IgD-negative memory B cell (primary cell): ENCODE measurements at regions not wholly inside any gene's neighbourhood (a gene's known extent, or its start where the extent isn't known, plus 50 kb on each side); places are given as distances from the start of the nearest gene placed in this dataset.

Experiments used
- H3K27ac Mint-ChIP-seq, 3 donors: one replicate each; pipeline ENCODE4 v1.8.0; 2020 to 2022; ENCODE audit warnings: mild to moderate bottlenecking in 3 of 3, mixed read lengths in 3 of 3, moderate library complexity in 1 of 3
- H3K27me3 Mint-ChIP-seq: one replicate; pipeline ENCODE4 v1.8.0; 2021; ENCODE audit warnings: mixed read lengths
- H3K36me3 Mint-ChIP-seq: one replicate; pipeline ENCODE4 v1.8.0; 2020; ENCODE audit warnings: mild to moderate bottlenecking, mixed read lengths
- H3K4me1 Mint-ChIP-seq, 3 donors: one replicate each; pipeline ENCODE4 v1.8.0; 2020 to 2022; ENCODE audit warnings: mixed read lengths in 3 of 3, mild to moderate bottlenecking in 1 of 3
- H3K4me3 Mint-ChIP-seq, 4 donors: one replicate each; pipeline ENCODE4 v1.8.0; 2020 to 2022; ENCODE audit warnings: mild to moderate bottlenecking in 4 of 4, mixed read lengths in 4 of 4, moderate library complexity in 3 of 4
- H3K9me3 Mint-ChIP-seq, 3 donors: one replicate each; pipeline ENCODE4 v1.8.0; 2020 to 2021; ENCODE audit warnings: mixed read lengths in 3 of 3, mild to moderate bottlenecking in 1 of 3

DNA sequence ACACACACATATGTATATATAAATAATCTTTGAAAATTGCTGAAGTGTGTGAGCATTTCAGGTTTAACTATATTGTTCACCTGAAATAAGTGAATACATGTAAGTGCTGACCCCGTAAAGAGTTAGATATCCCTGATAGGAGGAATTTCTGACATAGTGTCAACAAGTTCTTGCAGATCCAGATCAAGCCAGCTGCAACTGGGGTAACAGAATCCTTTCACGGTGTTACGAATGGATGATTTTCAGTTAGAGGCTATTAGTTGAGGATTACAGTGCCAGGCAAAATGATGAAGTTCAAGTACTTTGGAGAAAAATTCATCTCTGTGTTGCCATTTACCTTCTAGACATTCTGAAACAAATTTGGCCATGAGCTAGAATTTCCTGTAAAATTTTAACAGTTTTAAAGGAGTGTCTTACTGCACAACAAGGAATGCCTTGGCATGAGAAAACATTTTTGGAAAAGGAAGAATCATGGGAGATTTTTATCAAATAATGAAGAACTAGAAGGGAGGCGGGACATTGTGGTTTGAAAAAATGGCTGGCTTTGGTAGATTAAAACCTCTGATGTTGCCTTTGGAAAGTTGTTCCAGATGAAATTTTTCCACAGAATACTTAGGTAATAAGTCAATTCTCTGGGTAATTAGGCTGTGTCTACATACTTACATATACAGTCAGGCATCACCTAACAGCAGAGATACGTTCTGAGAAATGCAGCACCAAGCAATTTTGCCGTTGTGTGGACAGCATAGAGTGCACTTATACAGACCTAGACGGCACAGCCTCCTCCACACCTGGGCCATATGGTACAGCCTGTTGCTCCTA is 84.4 kb upstream of the FAT1 start:
- Mint-ChIP-seq H3K36me3 (no peaks in the 10 kb centered on the region), H3K4me3 (no peak overlapping the region), H3K27me3 (no peaks in the 10 kb centered on the region), H3K27ac (no peak overlapping the region), H3K9me3 (peaks cover 0 to 3% (median 0%) of the 10 kb centered on the region in 3 donors), H3K4me1 (no peaks in the 10 kb centered on the region)

DNA sequence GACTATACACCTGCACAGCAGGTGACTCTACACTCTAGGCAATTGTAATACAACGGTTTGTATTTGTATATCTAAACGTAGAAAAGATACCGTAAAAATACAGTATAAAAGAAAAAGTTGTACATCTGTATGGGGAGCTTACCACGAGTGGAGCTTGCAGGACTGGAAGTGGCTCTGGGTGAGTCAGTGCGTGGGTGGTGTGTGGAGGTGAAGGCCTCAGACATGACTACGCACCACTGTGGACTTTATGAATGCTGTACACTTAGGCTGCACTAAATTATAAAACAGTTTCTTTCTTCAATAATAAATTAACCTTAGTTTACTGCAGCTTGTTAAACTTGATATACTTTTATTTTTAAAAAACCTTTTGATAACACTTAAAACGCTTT is 85.0 kb upstream of the FAT1 start:
- Mint-ChIP-seq H3K27me3 (no peaks in the 10 kb centered on the region), H3K4me3 (no peak overlapping the region), H3K4me1 (no peaks in the 10 kb centered on the region), H3K27ac (no peak overlapping the region), H3K9me3 (peaks cover 0 to 3% (median 0%) of the 10 kb centered on the region in 3 donors), H3K36me3 (no peaks in the 10 kb centered on the region)

DNA sequence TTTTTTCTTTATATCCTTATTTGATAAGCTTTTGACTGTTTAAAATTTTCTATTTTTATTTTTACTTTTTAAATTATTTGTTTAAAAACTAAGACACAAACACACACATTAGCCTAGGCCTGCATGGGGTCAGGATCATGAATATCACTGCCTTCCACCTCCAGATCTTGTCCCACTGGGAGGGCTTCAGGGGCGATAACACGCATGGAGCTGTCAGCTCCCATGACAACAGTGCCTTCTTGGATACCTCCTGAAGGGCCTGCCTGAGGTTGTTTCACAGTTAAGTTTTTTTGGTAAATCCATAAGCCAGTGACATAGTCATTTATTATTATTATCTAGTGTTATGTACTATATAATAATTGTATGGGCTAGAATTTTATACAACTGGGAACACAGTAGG is 85.4 kb upstream of the FAT1 start:
- H3K9me3 Mint-ChIP-seq = peaks cover 0 to 3% (median 0%) of the 10 kb centered on the region in 3 donors
- H3K4me3 Mint-ChIP-seq = no peak overlapping the region
- no peak overlapping the region for H3K27ac Mint-ChIP-seq
- H3K27me3 Mint-ChIP-seq = no peaks in the 10 kb centered on the region
- H3K36me3 Mint-ChIP-seq = no peaks in the 10 kb centered on the region
- no peaks in the 10 kb centered on the region for H3K4me1 Mint-ChIP-seq

DNA sequence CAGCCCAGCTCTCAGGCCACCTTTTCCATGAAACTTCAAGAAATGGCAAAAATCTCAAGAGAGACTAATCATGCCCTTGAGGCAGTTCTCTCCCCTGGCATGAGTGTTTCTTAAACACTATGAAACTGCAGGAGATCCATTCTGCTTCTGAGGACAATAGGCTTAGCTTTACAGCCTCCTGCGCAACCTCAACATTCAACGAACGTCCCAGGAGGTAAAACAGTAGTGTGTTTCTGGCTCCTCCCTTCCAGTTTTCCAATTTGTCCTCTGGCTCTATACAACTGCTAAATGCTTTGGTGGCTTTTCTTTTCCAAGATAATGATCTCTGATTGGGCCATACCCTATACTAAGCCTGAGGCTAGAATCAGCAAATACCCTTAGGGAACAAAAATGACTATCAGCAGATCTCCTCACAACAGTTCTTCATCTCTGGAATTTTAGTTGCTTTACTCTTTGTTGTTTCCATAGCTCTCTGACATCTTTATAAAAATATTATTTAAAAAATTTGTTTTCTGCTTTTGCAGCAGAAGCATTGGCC is 87.0 kb upstream of the FAT1 start:
- Mint-ChIP-seq H3K36me3 (no peaks in the 10 kb centered on the region), H3K4me3 (no peak overlapping the region), H3K27ac (no peak overlapping the region), H3K9me3 (peaks cover 0 to 3% (median 0%) of the 10 kb centered on the region in 3 donors), H3K4me1 (no peaks in the 10 kb centered on the region), H3K27me3 (no peaks in the 10 kb centered on the region)

DNA sequence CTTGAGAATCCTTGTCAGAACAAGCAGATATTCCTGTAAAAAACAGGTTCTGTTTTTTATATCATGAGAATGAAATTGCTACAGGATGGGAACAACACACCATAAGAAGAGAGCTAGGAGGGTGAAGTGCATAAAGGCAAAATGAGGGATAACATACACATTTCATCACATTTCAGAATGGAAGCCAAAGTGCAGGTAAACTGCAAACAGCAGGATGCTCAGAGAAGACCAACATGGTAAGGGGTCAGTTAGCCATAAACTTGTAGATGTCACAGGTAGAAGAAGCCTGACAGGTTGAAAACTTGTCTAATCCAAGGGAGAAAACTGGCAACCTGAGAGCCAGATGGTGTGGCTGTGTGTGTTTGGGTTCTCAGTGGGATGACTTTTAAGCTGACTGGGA is 88.9 kb upstream of the FAT1 start:
- Mint-ChIP-seq H3K4me3 (no peak overlapping the region), H3K4me1 (no peaks in the 10 kb centered on the region), H3K36me3 (no peaks in the 10 kb centered on the region), H3K27ac (no peak overlapping the region), H3K27me3 (no peaks in the 10 kb centered on the region), H3K9me3 (no peaks in the 10 kb centered on the region)

DNA sequence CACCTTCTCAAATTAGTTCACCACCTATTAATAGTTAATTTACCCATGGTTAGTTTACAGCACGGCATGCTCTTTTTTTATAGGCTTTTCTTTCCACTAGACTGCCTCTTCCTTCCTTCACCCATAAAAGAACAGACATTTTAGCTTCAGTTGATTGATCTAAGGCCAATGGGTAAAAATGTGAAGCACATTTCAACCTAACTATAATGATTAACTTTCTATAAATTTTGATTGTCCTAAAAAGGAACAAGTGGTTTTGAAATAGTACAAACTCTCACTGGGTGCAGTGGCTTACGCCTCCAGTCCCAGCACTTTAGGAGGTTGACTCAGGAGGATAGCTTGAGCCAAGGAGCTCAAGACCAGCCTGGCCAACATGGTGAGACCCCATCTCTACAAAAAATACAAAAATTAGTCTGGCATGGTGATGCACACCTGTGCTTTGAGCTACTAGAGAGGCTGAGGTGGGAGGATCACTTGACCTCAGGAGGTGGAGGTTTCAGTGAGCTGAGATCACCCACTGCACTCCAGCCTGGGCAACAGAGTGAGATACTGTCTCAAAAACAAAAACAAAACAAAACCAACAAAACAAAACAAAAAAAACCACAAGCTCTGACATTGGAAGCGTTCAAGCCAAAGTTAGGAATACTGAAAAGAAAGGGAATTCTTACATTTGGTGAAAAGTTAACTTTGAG is 89.9 kb upstream of the FAT1 start:
- Mint-ChIP-seq H3K27me3 (no peaks in the 10 kb centered on the region), H3K9me3 (peaks cover 0 to under 1% (median 0%) of the 10 kb centered on the region in 3 donors), H3K4me1 (no peaks in the 10 kb centered on the region), H3K36me3 (no peaks in the 10 kb centered on the region), H3K4me3 (no peak overlapping the region), H3K27ac (no peak overlapping the region)

DNA sequence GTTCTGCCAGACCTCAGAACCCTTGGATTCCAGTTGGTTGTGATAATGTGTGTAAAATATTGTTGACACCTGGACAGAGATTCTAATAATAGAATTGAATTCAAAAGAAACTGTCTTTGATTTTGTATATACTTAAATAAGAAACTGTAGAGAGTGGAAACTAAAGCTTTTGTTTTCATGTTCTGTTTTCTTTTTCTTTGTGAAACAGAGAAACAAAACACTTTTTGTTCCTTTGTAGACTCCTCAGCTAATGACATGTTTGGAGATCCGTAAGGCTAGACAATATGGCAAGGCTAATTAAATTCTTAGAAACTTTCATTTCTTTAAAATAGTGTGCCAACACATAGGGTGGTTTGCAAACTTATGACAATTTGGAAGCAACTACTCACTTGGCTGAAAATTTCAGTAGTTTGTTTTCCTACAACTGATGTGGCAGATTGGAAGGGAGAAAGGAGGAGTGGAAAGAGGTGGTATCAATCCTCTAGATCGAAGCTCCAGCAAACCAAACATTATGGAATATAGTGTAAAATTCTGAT is 90.9 kb upstream of the FAT1 start:
- no peak overlapping the region for H3K27ac Mint-ChIP-seq
- no peak overlapping the region for H3K4me3 Mint-ChIP-seq
- no peaks in the 10 kb centered on the region for H3K27me3 Mint-ChIP-seq
- H3K9me3 Mint-ChIP-seq = peaks cover 0 to 1% (median 0%) of the 10 kb centered on the region in 3 donors
- no peaks in the 10 kb centered on the region for H3K36me3 Mint-ChIP-seq
- no peaks in the 10 kb centered on the region for H3K4me1 Mint-ChIP-seq

DNA sequence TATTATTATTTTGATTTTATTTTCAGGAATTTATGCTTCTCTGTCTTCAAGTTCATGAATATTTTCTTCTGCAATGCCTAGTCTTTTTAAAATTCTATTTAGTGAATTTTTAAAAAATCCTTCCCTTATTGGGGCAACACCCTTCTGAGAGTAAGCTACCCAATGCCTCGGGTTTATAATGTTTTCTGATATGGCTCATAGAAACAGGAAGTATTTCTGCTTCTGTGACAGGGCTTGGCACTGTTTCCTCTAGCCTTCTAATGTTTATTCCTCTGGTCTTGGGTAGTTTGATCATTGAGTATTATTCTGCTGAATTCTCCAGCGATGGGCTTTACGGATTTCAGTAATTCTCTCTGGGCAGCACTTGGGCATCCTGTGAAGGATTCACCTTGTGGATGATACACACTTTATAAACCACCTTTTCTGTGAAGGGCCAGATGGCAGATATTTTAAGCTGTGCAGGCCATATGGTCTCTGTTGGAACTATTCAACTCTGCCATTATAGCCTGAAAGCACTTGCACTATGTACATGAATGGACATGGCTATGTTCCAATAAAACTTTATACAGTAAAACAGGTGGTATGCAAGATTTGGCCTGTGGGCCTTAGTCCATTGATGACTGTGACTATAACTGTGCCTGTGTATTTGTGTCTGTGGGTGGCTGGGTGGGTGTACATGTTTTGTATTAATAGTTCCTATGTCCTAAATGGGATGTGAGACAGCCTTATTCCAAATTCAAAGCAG is 95.9 kb upstream of the FAT1 start:
- H3K9me3 Mint-ChIP-seq = peaks cover 0 to 1% (median 0%) of the 10 kb centered on the region in 3 donors
- no peak overlapping the region for H3K4me3 Mint-ChIP-seq
- H3K27ac Mint-ChIP-seq = no peak overlapping the region
- H3K27me3 Mint-ChIP-seq = no peaks in the 10 kb centered on the region
- H3K4me1 Mint-ChIP-seq = no peaks in the 10 kb centered on the region
- no peaks in the 10 kb centered on the region for H3K36me3 Mint-ChIP-seq

DNA sequence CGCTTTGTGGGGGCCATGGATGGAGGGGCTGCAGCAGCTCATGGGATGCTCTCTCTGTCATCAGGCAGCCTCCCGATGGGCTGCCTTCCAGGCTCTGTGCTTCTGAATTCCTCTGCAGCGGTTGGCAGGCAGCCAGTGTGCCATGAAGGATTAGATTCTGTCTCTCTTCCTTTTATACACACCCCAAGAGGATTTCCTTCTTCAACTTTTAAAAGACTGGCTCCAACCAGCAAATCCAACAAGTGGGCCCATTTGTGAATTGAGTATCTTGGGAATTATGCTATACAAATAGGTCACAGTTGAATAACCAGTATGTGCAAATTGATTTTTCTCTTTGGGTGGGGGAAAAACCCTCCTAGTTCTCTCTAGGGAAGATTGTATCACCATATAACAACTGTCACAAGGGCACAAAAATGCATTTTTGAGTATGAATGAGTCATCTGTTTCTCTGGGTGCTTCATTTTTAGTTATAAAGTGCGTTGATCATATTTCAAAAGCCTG is 96.8 kb upstream of the FAT1 start:
- peak overlapping the region in 1 of 3 donors; percentile 31 for H3K27ac Mint-ChIP-seq
- H3K4me3 Mint-ChIP-seq = no peak overlapping the region
- H3K36me3 Mint-ChIP-seq = no peaks in the 10 kb centered on the region
- peaks cover 0 to 3% (median 3%) of the 10 kb centered on the region in 3 donors for H3K9me3 Mint-ChIP-seq
- H3K4me1 Mint-ChIP-seq = no peaks in the 10 kb centered on the region
- H3K27me3 Mint-ChIP-seq = no peaks in the 10 kb centered on the region

DNA sequence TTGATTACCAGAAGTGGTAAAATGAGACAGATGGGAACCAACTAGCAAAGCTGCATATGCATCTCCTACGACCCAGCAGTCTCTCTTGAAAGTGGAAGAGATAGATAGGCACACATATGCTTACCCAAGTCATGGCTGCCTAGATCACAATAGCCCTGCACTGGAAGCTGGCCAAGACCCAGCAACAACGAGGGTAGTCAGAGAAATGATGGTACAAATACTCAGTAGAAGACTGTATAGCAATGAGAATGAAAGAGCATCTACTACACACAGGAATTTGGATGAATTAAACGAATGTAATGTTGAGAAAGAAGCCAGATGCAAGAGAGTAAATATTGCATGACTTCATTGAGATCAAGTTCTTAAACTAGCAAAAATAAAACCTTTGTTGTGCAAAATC is 100.3 kb upstream of the FAT1 start:
- Mint-ChIP-seq H3K27me3 (no peaks in the 10 kb centered on the region), H3K9me3 (peaks cover 2 to 12% (median 8%) of the 10 kb centered on the region in 3 donors), H3K36me3 (no peaks in the 10 kb centered on the region), H3K4me1 (no peaks in the 10 kb centered on the region), H3K4me3 (no peak overlapping the region), H3K27ac (no peak overlapping the region)

DNA sequence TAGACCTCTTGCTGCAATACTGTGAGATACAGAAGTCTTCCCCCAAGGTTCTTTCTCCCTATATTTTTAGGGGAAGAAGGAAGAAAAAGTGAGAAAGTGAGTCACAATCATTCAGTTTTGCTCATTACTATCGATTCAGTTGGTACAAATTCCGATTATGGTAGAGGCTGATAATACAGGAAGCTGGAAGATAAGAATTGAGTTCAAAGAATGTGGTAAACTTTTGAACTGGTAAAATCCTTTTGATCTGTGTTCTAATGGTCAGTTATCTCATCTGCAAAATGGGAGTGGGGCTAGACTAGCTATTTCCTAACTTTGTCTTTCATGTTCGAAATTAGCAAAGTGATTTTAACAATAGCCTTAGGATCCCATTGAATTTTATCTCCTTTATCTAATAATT is 101.4 kb upstream of the FAT1 start:
- Mint-ChIP-seq H3K9me3 (peaks cover 2 to 16% (median 11%) of the 10 kb centered on the region in 3 donors), H3K36me3 (no peaks in the 10 kb centered on the region), H3K27me3 (no peaks in the 10 kb centered on the region), H3K27ac (no peak overlapping the region), H3K4me3 (no peak overlapping the region), H3K4me1 (no peaks in the 10 kb centered on the region)

DNA sequence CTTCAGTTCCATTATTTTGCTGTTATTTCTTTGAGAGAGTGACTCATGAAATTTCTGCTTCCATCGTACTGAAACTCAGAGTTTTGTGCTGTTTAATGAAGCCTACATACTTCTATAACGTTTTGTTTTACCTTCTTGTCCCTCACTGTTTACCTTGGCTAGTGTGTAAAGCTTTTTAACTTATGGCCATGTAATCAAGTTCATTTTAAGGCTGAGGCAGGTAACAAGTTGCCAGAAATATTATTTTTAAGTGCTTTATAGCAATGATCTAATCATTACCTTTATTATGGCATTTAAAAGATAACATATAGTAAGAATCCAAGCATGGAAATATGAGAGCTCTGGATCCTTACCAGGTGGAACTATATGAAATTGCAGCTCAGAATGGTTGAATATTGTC is 102.3 kb upstream of the FAT1 start:
- Mint-ChIP-seq H3K27ac (no peak overlapping the region), H3K27me3 (no peaks in the 10 kb centered on the region), H3K36me3 (peaks cover 2% of the 10 kb centered on the region), H3K4me1 (no peaks in the 10 kb centered on the region), H3K9me3 (peaks cover 2 to 16% (median 11%) of the 10 kb centered on the region in 3 donors), H3K4me3 (no peak overlapping the region)

DNA sequence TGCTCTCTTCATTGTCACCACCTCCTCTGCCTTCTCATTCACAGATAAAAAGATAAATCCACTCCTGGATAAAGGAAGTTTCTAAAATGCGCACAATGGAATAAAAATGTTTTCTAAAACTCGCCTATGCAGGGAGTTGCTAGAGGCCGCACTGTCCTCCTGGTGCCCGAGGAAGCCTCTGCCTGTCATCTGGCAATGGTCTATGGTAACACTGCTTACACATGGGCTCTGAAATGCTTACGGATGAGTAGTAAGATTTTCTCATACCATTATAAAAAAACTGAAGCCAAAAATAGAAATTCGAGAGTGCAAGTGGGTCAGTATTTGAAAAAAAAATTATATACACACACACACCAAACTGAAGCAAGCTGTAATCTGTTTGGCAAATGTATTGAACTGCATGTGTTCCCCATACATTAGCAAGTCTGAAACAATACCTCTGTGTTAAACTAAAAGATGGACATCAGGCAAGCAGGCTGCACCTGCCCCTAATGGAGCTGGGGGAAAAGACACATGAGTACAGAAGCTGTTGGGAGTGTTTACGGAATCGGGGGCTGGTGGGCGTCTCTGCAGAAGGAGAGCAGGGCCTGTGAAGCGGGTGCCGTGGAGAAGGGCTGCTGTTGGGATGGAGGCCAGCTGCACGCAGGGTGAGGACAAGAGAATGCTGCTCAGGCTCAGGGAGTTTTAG is 103.3 kb upstream of the FAT1 start:
- Mint-ChIP-seq H3K4me1 (no peaks in the 10 kb centered on the region), H3K4me3 (no peak overlapping the region), H3K9me3 (peaks cover 2 to 16% (median 11%) of the 10 kb centered on the region in 3 donors), H3K27ac (no peak overlapping the region), H3K27me3 (no peaks in the 10 kb centered on the region), H3K36me3 (peaks cover 2% of the 10 kb centered on the region)

DNA sequence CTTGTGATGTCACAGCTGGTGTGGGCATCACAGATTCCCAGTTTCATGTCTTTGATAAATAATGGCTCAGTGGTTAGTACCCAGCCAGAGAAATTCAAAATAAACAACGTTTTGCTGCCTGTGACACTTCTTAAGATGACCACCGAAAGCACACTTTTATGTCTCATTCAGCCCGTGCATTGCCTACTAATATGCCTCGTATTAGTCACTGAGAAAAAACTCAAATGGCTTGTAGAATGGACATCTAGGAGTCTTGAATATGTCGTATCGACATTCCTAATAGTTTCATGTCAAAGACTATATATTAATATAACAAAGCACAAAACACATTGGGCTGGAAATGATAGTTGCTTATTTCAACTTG is 103.9 kb upstream of the FAT1 start:
- H3K4me1 Mint-ChIP-seq = no peaks in the 10 kb centered on the region
- peaks cover 2 to 16% (median 11%) of the 10 kb centered on the region in 3 donors for H3K9me3 Mint-ChIP-seq
- H3K36me3 Mint-ChIP-seq = peaks cover 2% of the 10 kb centered on the region
- no peak overlapping the region for H3K4me3 Mint-ChIP-seq
- no peaks in the 10 kb centered on the region for H3K27me3 Mint-ChIP-seq
- no peak overlapping the region for H3K27ac Mint-ChIP-seq
